ENCODE measurements at regions not wholly inside any gene's neighbourhood (a gene's known extent, or its start where the extent isn't known, plus 50 kb on each side); places are given as distances from the start of the nearest gene placed in this dataset.
"Not testable (repeated sequence)": the region's sequence is repeated elsewhere in the genome, so short reads cannot be mapped to it uniquely, and the experiment has no call there.

DNA sequence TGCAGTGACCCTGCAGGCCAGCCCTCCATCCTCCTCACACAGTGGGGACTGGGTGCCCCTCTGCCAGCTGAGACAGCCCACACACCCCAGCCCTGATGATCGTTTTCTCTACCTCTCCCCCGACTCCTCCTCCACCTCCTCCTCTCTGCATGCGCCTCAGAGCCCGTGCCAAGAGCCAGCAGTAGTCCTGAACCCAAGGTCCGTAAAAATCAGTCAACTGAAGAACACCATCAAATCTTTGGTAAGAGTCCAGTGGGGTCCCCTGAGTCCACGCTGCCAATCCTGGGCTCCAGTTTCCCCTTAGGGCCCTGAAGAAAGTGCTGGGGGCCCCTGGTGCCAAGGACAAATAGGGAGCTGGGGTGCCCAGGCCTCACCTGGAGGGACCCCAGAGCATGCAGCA is 109.3 kb upstream of the FAN1 start:
- no peak overlapping the region for H3K9ac ChIP-seq (ENCODE audit: low read depth, low read length)
- H3K4me1 ChIP-seq (ENCODE audit: insufficient read depth, low read length): no peaks in the 10 kb centered on the region
- H3K9me3 ChIP-seq (ENCODE audit: control insufficient read depth, insufficient read depth, low read length): no peaks in the 10 kb centered on the region
- no peaks in the 10 kb centered on the region for H3K36me3 ChIP-seq (ENCODE audit: insufficient read depth, low read length)

DNA sequence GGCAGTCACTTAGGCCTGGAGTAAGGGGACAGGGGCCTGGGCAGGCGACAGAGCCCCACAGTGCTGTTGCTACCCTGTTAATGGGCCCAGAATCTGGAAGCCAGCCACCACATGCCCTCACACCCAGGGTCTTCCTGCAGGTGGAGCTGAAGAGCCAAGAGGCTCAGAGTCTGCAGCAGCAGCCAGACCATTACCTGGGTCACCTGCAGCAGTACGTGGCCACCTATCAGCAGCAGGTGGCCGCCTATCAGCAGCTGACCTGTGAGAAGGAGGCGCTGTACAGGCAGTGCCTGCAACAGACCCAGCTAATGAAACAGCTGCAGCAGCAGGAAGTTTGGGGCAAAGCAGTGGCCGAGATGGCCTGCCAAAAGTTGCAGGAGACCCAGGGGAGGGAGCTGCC is 104.2 kb upstream of the FAN1 start:
- not testable (repeated sequence) for H3K36me3 ChIP-seq (ENCODE audit: insufficient read depth, low read length); H3K9me3 ChIP-seq (ENCODE audit: control insufficient read depth, insufficient read depth, low read length); H3K4me1 ChIP-seq (ENCODE audit: insufficient read depth, low read length); H3K9ac ChIP-seq (ENCODE audit: low read depth, low read length)

- not testable (repeated sequence) for H3K4me1 ChIP-seq (ENCODE audit: insufficient read depth, low read length); H3K9me3 ChIP-seq (ENCODE audit: control insufficient read depth, insufficient read depth, low read length); H3K36me3 ChIP-seq (ENCODE audit: insufficient read depth, low read length); H3K9ac ChIP-seq (ENCODE audit: low read depth, low read length)
Measured at GRCh38 chr15:30801140-30801895, 102.4 kb upstream of the FAN1 start.

DNA sequence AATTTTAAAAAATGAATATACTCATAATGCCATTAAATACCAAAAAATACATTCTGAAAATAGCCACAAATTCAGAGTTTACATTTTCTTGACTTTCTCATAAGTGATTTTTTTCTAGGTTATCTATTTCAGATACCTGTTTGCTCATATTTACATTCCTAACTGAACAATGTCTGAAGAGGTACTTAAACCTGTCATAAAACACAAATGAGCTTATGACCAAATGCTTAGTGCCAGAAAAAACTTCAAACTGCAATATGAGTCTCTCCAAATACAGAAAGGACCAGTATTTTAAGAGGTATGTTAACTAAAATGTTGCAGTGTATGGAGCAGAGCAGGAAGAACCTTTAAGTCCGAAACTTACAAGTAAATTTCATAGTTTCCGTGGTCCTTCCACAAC is 101.7 kb upstream of the FAN1 start:
- H3K9ac ChIP-seq (ENCODE audit: low read depth, low read length); H3K9me3 ChIP-seq (ENCODE audit: control insufficient read depth, insufficient read depth, low read length); H3K4me1 ChIP-seq (ENCODE audit: insufficient read depth, low read length); H3K36me3 ChIP-seq (ENCODE audit: insufficient read depth, low read length): not testable (repeated sequence)

DNA sequence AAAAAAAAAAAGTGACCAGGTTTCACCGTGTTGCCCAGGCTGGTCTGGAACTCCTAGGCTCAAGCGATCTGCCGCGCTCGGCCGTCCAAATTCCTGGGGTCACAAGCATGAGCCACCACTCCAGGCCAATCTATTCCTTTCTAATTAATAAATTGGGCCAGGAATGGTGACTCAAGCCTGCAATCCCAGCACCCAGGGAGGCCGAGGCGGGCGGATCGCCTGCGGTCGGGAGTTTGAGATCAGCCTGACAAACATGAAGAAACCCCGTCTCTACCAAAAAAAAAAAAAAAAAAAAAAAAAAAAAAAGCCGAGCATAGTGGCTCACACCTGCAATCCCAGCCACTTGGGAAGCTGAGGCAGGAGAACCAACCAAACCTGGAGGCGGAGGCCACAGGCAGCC is 100.0 kb upstream of the FAN1 start:
- H3K36me3 ChIP-seq (ENCODE audit: insufficient read depth, low read length); H3K4me1 ChIP-seq (ENCODE audit: insufficient read depth, low read length); H3K9me3 ChIP-seq (ENCODE audit: control insufficient read depth, insufficient read depth, low read length); H3K9ac ChIP-seq (ENCODE audit: low read depth, low read length): not testable (repeated sequence)

- H3K9ac ChIP-seq (ENCODE audit: low read depth, low read length): peak overlapping the region; percentile 28; the same call in 1 of the 2 replicates
- no peaks in the 10 kb centered on the region for H3K36me3 ChIP-seq (ENCODE audit: insufficient read depth, low read length)
- no peaks in the 10 kb centered on the region for H3K9me3 ChIP-seq (ENCODE audit: control insufficient read depth, insufficient read depth, low read length)
- H3K4me1 ChIP-seq (ENCODE audit: insufficient read depth, low read length): no peaks in the 10 kb centered on the region
Measured at GRCh38 chr15:30816430-30816829, 87.3 kb upstream of the FAN1 start.

DNA sequence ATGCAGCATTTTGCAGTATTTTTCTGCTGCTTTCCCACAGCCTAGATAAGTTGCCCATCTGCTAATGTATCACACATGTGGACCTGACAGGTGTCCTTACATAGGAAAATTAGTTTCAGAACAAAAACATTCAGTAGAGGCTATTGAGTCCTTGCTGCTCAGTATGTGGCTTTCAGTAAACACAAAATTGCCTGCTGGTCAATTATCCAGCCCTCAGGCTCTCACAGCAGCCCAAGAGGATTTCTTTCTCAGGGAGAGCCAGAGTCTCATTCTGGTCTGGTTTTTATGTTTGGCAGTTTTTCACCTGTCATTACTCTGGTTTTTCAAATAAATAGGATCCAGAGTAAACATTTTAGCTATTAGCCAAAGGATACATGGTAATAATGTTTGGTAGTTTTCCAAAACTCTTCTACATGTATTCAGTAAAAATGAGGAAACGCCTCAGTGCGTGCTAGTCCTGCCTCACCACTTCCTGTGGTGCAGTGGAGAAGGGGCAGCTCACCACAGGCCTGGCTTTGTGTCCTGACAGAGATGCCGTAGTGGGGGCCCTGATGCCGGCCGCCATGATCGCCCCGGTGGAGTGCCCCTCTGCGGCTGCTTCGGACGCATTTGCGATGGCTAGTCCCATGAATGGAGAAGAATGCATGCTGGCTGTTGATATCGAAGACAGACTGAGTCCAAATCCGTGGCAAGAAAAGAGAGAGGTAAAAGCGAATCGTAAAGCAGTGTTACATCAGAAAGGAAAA is 80.5 kb upstream of the FAN1 start:
- H3K9me3 ChIP-seq (ENCODE audit: control insufficient read depth, insufficient read depth, low read length); H3K36me3 ChIP-seq (ENCODE audit: insufficient read depth, low read length); H3K4me1 ChIP-seq (ENCODE audit: insufficient read depth, low read length): not testable (repeated sequence)
- peak overlapping the region; percentile 50; the same call in 1 of the 2 replicates for H3K9ac ChIP-seq (ENCODE audit: low read depth, low read length)

DNA sequence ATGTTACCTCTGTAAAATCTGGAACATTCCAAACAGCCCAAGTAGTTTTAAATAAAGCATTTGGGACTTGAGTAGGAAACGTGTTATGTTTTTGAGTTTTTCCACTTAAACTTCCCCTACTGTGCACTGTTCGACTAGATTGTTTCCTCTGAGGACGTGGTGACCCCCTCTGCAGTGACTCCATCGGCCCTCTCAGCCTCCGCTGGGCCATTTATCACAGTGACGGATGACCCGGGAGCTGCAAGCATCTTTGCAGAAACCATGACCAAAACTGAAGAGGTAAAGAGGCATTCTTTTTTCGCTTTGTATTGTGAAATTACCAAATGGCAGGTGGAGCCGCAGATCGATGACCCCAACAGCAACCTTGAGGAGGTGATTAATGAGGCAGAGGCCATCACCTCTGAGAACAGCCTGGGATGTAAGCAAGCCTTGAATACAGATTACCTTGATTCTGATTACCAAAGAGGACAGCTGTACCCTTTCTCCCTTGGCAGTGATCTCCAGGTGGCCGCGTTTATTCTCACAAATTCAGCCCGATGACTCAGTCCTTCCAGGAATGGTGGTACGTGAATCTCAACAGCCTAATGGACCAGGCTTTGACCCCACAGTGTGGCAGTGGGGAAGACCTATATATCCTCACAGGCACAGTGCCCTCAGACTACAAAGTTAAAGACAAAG is 79.1 kb upstream of the FAN1 start:
- Histone ChIP-seq H3K9ac (ENCODE audit: low read depth, low read length) (no peak overlapping the region), H3K9me3 (ENCODE audit: control insufficient read depth, insufficient read depth, low read length) (no peaks in the 10 kb centered on the region), H3K4me1 (ENCODE audit: insufficient read depth, low read length) (peaks cover 4% of the 10 kb centered on the region), H3K36me3 (ENCODE audit: insufficient read depth, low read length) (no peaks in the 10 kb centered on the region)

- Histone ChIP-seq H3K4me1 (ENCODE audit: insufficient read depth, low read length) (peaks cover 4% of the 10 kb centered on the region), H3K9me3 (ENCODE audit: control insufficient read depth, insufficient read depth, low read length) (no peaks in the 10 kb centered on the region), H3K9ac (ENCODE audit: low read depth, low read length) (no peak overlapping the region), H3K36me3 (ENCODE audit: insufficient read depth, low read length) (no peaks in the 10 kb centered on the region)
Measured at GRCh38 chr15:30827625-30828303, 76.0 kb upstream of the FAN1 start.

DNA sequence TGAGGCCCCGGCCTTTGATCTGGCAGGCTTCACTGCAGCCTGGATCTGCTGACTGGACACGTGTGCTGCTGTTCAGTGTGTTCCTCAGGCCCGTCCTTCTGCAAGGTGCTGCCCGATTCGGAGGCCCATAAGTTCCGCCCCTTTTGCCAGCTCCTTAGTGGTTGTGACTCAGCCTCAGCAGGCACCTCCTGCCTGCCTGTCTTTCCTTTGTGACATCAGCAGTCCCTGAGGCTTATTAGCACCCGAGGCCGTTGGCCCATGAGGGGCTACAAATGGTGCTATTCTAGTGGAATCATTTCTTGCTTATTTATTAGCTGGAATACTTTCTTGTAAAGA is 75.4 kb upstream of the FAN1 start:
- not testable (repeated sequence) for H3K9ac ChIP-seq (ENCODE audit: low read depth, low read length); H3K36me3 ChIP-seq (ENCODE audit: insufficient read depth, low read length); H3K9me3 ChIP-seq (ENCODE audit: control insufficient read depth, insufficient read depth, low read length); H3K4me1 ChIP-seq (ENCODE audit: insufficient read depth, low read length)

- Histone ChIP-seq H3K36me3 (ENCODE audit: insufficient read depth, low read length) (no peaks in the 10 kb centered on the region), H3K9ac (ENCODE audit: low read depth, low read length) (no peak overlapping the region), H3K9me3 (ENCODE audit: control insufficient read depth, insufficient read depth, low read length) (no peaks in the 10 kb centered on the region), H3K4me1 (ENCODE audit: insufficient read depth, low read length) (peaks cover 4% of the 10 kb centered on the region)
Measured at GRCh38 chr15:30830961-30831360, 72.8 kb upstream of the FAN1 start.

- not testable (repeated sequence) for H3K9ac ChIP-seq (ENCODE audit: low read depth, low read length); H3K36me3 ChIP-seq (ENCODE audit: insufficient read depth, low read length); H3K9me3 ChIP-seq (ENCODE audit: control insufficient read depth, insufficient read depth, low read length); H3K4me1 ChIP-seq (ENCODE audit: insufficient read depth, low read length)
Measured at GRCh38 chr15:30833379-30833778, 70.3 kb upstream of the FAN1 start.

GRCh38 chr15:30841639-30842038 is 62.1 kb upstream of the FAN1 start:
- not testable (repeated sequence) for H3K9me3 ChIP-seq (ENCODE audit: control insufficient read depth, insufficient read depth, low read length); H3K36me3 ChIP-seq (ENCODE audit: insufficient read depth, low read length); H3K4me1 ChIP-seq (ENCODE audit: insufficient read depth, low read length); H3K9ac ChIP-seq (ENCODE audit: low read depth, low read length)

DNA sequence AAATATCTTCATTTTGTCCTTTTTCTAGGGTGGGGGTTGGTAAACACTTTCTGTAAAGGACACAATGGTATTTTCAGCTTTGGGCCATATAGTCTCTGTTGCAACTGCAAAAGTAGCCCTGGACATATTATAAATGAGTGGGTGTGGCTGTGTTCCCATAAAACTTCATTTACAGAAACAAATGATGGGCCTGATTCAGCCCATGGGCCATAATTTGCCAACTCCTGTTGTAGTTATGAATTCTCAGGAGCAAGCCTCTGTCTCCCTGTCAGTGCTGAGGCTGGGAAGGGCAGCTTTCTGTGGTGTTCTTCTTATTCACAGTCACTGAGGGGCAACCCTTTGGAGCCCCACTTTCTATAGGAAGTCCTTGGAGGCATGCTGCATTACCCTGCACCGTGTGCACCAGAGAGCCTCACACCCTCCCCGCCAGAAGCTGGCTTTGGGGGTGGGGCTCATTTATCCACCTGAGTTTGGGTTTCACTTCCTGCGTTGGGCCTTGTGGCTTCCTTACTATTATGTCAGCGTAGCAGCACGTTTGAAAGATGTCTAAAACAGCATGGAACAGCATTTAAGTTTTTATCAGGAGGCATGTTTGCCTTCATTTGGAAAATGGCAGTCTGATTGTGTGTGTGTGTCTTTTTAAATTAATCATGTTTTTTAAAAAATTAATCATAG is 60.8 kb upstream of the FAN1 start:
- not testable (repeated sequence) for H3K9me3 ChIP-seq (ENCODE audit: control insufficient read depth, insufficient read depth, low read length); H3K36me3 ChIP-seq (ENCODE audit: insufficient read depth, low read length); H3K4me1 ChIP-seq (ENCODE audit: insufficient read depth, low read length); H3K9ac ChIP-seq (ENCODE audit: low read depth, low read length)

All from ES-I3 (cell line).